Natural killer cell treated with Interleukin-12 subunit alpha and Interleukin-12 subunit beta and Interleukin-15 and Interleukin-18, amount 100 ng/mL, for 72 hours (primary cell): ENCODE measurements at regions not wholly inside any gene's neighbourhood (a gene's known extent, or its start where the extent isn't known, plus 50 kb on each side); places are given as distances from the start of the nearest gene placed in this dataset.

ENCODE experiments used
- ATAC-seq, 2 donors: fragments of 150-1000 bp; cut with Tn5 transposase in 1 of 2; sonication (Bioruptor Pico), chemical (Tn5 transposase) in 1 of 2; 2 replicates each; pipeline ENCODE4 v1.10.0; 2021
- DNase-seq: peaks from one replicate; pipeline ENCODE4 v3.0.0; 2022; ENCODE audit warnings: low spot score
- H3K27ac Mint-ChIP-seq, 2 donors: 1 replicate in 1 of 2; 2 replicates in 1 of 2; pipeline ENCODE4 v1.8.0; 2022; ENCODE audit warnings: mixed read lengths in 2 of 2, mild to moderate bottlenecking in 1 of 2, moderate library complexity in 1 of 2
- H3K27me3 Mint-ChIP-seq, 2 donors: 1 replicate in 1 of 2; 2 replicates in 1 of 2; pipeline ENCODE4 v1.8.0; 2022; ENCODE audit warnings: mixed read lengths in 2 of 2
- H3K36me3 Mint-ChIP-seq: one replicate; pipeline ENCODE4 v1.8.0; 2022; ENCODE audit warnings: mixed read lengths
- H3K4me1 Mint-ChIP-seq, 2 donors: 1 replicate in 1 of 2; 2 replicates in 1 of 2; pipeline ENCODE4 v1.8.0; 2022; ENCODE audit warnings: low read depth in 2 of 2, mixed read lengths in 2 of 2, mild to moderate bottlenecking in 1 of 2
- H3K4me3 Mint-ChIP-seq: one replicate; pipeline ENCODE4 v1.8.0; 2022; ENCODE audit warnings: mixed read lengths
- H3K9me3 Mint-ChIP-seq: 2 replicates; pipeline ENCODE4 v1.8.0; 2022; ENCODE audit warnings: mixed read lengths

- Mint-ChIP-seq H3K9me3 (no peaks in the 10 kb centered on the region), H3K4me3 (no peak overlapping the region), H3K27ac (no peak overlapping the region), H3K4me1 (peaks cover 0 to 2% of the 10 kb centered on the region in 2 donors), H3K36me3 (peaks cover 14% of the 10 kb centered on the region), H3K27me3 (peaks cover 27 to 37% of the 10 kb centered on the region in 2 donors)
- ATAC-seq: no peak
- DNase-seq: no peak
These were observed 1251.9 kb downstream of the BRD1 start for GRCh38 chr22:48575618-48576332.

- no peak overlapping the region for H3K4me3 Mint-ChIP-seq
- peaks cover 0 to 2% of the 10 kb centered on the region in 2 donors for H3K4me1 Mint-ChIP-seq
- H3K36me3 Mint-ChIP-seq: peaks cover 21% of the 10 kb centered on the region
- no peak for DNase-seq
- no peaks in the 10 kb centered on the region for H3K9me3 Mint-ChIP-seq
- H3K27ac Mint-ChIP-seq: no peak overlapping the region
- peaks cover 29 to 44% of the 10 kb centered on the region in 2 donors for H3K27me3 Mint-ChIP-seq
- ATAC-seq: peak; percentile 37 to 65
These were observed 1252.7 kb downstream of the BRD1 start for GRCh38 chr22:48574776-48575617.

- Mint-ChIP-seq H3K27me3 (peaks cover 30 to 47% of the 10 kb centered on the region in 2 donors), H3K4me3 (no peak overlapping the region), H3K4me1 (peaks cover 0 to 2% of the 10 kb centered on the region in 2 donors), H3K27ac (no peak overlapping the region), H3K9me3 (no peaks in the 10 kb centered on the region), H3K36me3 (peaks cover 23% of the 10 kb centered on the region)
- DNase-seq (no peak), ATAC-seq (no peak)
These were observed 1253.9 kb downstream of the BRD1 start for GRCh38 chr22:48573766-48574165.

GRCh38 chr22:48572951-48573350, 1254.7 kb downstream of the BRD1 start:
- no peak overlapping the region for H3K4me3 Mint-ChIP-seq
- peaks cover 23% of the 10 kb centered on the region for H3K36me3 Mint-ChIP-seq
- H3K9me3 Mint-ChIP-seq: no peaks in the 10 kb centered on the region
- H3K27me3 Mint-ChIP-seq: peaks cover 27 to 42% of the 10 kb centered on the region in 2 donors
- H3K4me1 Mint-ChIP-seq: peaks cover 0 to 2% of the 10 kb centered on the region in 2 donors
- ATAC-seq (no peak), DNase-seq (no peak)
- H3K27ac Mint-ChIP-seq: no peak overlapping the region

- no peaks in the 10 kb centered on the region for H3K9me3 Mint-ChIP-seq
- peaks cover 0 to 2% of the 10 kb centered on the region in 2 donors for H3K4me1 Mint-ChIP-seq
- no peak for DNase-seq
- H3K4me3 Mint-ChIP-seq: no peak overlapping the region
- ATAC-seq: no peak
- peaks cover 23% of the 10 kb centered on the region for H3K36me3 Mint-ChIP-seq
- peaks cover 29 to 42% of the 10 kb centered on the region in 2 donors for H3K27me3 Mint-ChIP-seq
- no peak overlapping the region for H3K27ac Mint-ChIP-seq
These were observed 1256.8 kb downstream of the BRD1 start for GRCh38 chr22:48570912-48571311.

GRCh38 chr22:48569476-48570233, 1258.0 kb downstream of the BRD1 start:
- Mint-ChIP-seq H3K9me3 (no peaks in the 10 kb centered on the region), H3K27ac (no peak overlapping the region), H3K27me3 (peaks cover 27 to 40% of the 10 kb centered on the region in 2 donors), H3K4me3 (no peak overlapping the region), H3K36me3 (peaks cover 23% of the 10 kb centered on the region), H3K4me1 (peaks cover 0 to under 1% of the 10 kb centered on the region in 2 donors)
- ATAC-seq (no peak), DNase-seq (no peak)

- no peak for DNase-seq
- Mint-ChIP-seq H3K9me3 (no peaks in the 10 kb centered on the region), H3K27ac (no peak overlapping the region), H3K4me3 (no peak overlapping the region), H3K4me1 (no peaks in the 10 kb centered on the region), H3K27me3 (peaks cover 20 to 33% of the 10 kb centered on the region in 2 donors), H3K36me3 (peaks cover 23% of the 10 kb centered on the region)
- peak in 1 of 2 donors; percentile 25 for ATAC-seq
These were observed 1258.8 kb downstream of the BRD1 start for GRCh38 chr22:48568736-48569330.

GRCh38 chr22:48567213-48567975, 1260.3 kb downstream of the BRD1 start:
- peaks cover 20% of the 10 kb centered on the region for H3K36me3 Mint-ChIP-seq
- no peak for DNase-seq
- no peaks in the 10 kb centered on the region for H3K4me1 Mint-ChIP-seq
- no peak overlapping the region for H3K4me3 Mint-ChIP-seq
- H3K9me3 Mint-ChIP-seq: no peaks in the 10 kb centered on the region
- peaks cover 12 to 22% of the 10 kb centered on the region in 2 donors for H3K27me3 Mint-ChIP-seq
- no peak for ATAC-seq
- no peak overlapping the region for H3K27ac Mint-ChIP-seq

GRCh38 chr22:48566741-48567140, 1260.9 kb downstream of the BRD1 start:
- Mint-ChIP-seq H3K4me3 (no peak overlapping the region), H3K27ac (no peak overlapping the region), H3K36me3 (peaks cover 15% of the 10 kb centered on the region), H3K9me3 (no peaks in the 10 kb centered on the region), H3K4me1 (no peaks in the 10 kb centered on the region), H3K27me3 (peaks cover 11 to 15% of the 10 kb centered on the region in 2 donors)
- no peak for DNase-seq
- ATAC-seq: no peak

GRCh38 chr22:48565901-48566501, 1261.7 kb downstream of the BRD1 start:
- no peak overlapping the region for H3K27ac Mint-ChIP-seq
- no peaks in the 10 kb centered on the region for H3K4me1 Mint-ChIP-seq
- peaks cover 12% of the 10 kb centered on the region for H3K36me3 Mint-ChIP-seq
- H3K27me3 Mint-ChIP-seq: peaks cover 9 to 12% of the 10 kb centered on the region in 2 donors
- ATAC-seq (no peak), DNase-seq (no peak)
- no peak overlapping the region for H3K4me3 Mint-ChIP-seq
- no peaks in the 10 kb centered on the region for H3K9me3 Mint-ChIP-seq

- H3K4me3 Mint-ChIP-seq: no peak overlapping the region
- no peak for ATAC-seq
- no peaks in the 10 kb centered on the region for H3K9me3 Mint-ChIP-seq
- H3K27me3 Mint-ChIP-seq: peaks cover 3 to 6% of the 10 kb centered on the region in 2 donors
- no peaks in the 10 kb centered on the region for H3K4me1 Mint-ChIP-seq
- no peak overlapping the region for H3K27ac Mint-ChIP-seq
- H3K36me3 Mint-ChIP-seq: peaks cover 2% of the 10 kb centered on the region
- DNase-seq: no peak
These were observed 1262.7 kb downstream of the BRD1 start for GRCh38 chr22:48564995-48565394.

GRCh38 chr22:48563966-48564330, 1263.7 kb downstream of the BRD1 start:
- no peaks in the 10 kb centered on the region for H3K9me3 Mint-ChIP-seq
- DNase-seq (no peak), ATAC-seq (no peak)
- H3K27me3 Mint-ChIP-seq: peaks cover 0 to 5% of the 10 kb centered on the region in 2 donors
- H3K36me3 Mint-ChIP-seq: no peaks in the 10 kb centered on the region
- no peak overlapping the region for H3K27ac Mint-ChIP-seq
- no peak overlapping the region for H3K4me3 Mint-ChIP-seq
- H3K4me1 Mint-ChIP-seq: no peaks in the 10 kb centered on the region
